H9 (cell line): ENCODE measurements at regions not wholly inside any gene's neighbourhood (a gene's known extent, or its start where the extent isn't known, plus 50 kb on each side); places are given as distances from the start of the nearest gene placed in this dataset.

Experiments used
- DNase-seq: peaks from one replicate; pipeline ENCODE4 v3.0.0-alpha.2; 2017
- H2AFZ ChIP-seq: one replicate; pipeline ENCODE4 v1.6.1; 2013; ENCODE audit warnings: mild to moderate bottlenecking, low read length, control low read depth, moderate library complexity
- H2AK5ac ChIP-seq: 2 replicates; pipeline ENCODE4 v1.6.1; 2013; ENCODE audit warnings: low read length, control low read depth, mixed read lengths; ENCODE audit not compliant: insufficient read length
- H2BK120ac ChIP-seq: one replicate; pipeline ENCODE4 v1.6.1; 2013; ENCODE audit warnings: low read depth, mild to moderate bottlenecking, low read length, control low read depth, inconsistent platforms; ENCODE audit not compliant: poor library complexity, severe bottlenecking
- H2BK12ac ChIP-seq: 2 replicates; pipeline ENCODE4 v1.6.1; 2013; ENCODE audit warnings: low read length, control low read depth, mixed read lengths, low read depth; ENCODE audit not compliant: insufficient read length
- H2BK15ac ChIP-seq: 2 replicates; pipeline ENCODE4 v1.6.1; 2013; ENCODE audit warnings: low read depth, low read length, control low read depth
- H2BK20ac ChIP-seq: one replicate; pipeline ENCODE4 v1.6.1; 2013; ENCODE audit warnings: low read depth, mild to moderate bottlenecking, low read length, control low read depth, inconsistent platforms; ENCODE audit not compliant: poor library complexity, severe bottlenecking
- H2BK5ac ChIP-seq: 2 replicates; pipeline ENCODE4 v1.6.1; 2013; ENCODE audit warnings: low read length, control low read depth, mixed read lengths; ENCODE audit not compliant: insufficient read length
- H3K14ac ChIP-seq: 2 replicates; pipeline ENCODE4 v1.6.1; 2013; ENCODE audit warnings: low read length, control low read depth; ENCODE audit not compliant: insufficient read depth
- H3K18ac ChIP-seq: 2 replicates; pipeline ENCODE4 v1.6.1; 2013; ENCODE audit warnings: low read depth, mild to moderate bottlenecking, mixed read lengths, low read length, control low read depth; ENCODE audit not compliant: insufficient read length
- H3K23ac ChIP-seq: 2 replicates; pipeline ENCODE4 v1.6.1; 2013; ENCODE audit warnings: low read length, control low read depth, mixed read lengths, low read depth; ENCODE audit not compliant: insufficient read length
- H3K23me2 ChIP-seq: 2 replicates; pipeline ENCODE4 v1.6.1; 2013; ENCODE audit warnings: low read depth, mild to moderate bottlenecking, mixed read lengths, low read length, control low read depth; ENCODE audit not compliant: insufficient read length, poor library complexity, severe bottlenecking
- H3K27ac ChIP-seq: 2 replicates; pipeline ENCODE4 v1.5.1; 2013; ENCODE audit warnings: low read length, control low read depth, mixed read lengths, low read depth; ENCODE audit not compliant: insufficient read length
- H3K27me3 ChIP-seq: 2 replicates; pipeline ENCODE4 v1.6.1; 2013; ENCODE audit warnings: low read length, control low read depth, inconsistent platforms; ENCODE audit not compliant: insufficient read depth
- H3K4ac ChIP-seq: 2 replicates; pipeline ENCODE4 v1.6.1; 2013; ENCODE audit warnings: low read depth, mild to moderate bottlenecking, control low read depth, inconsistent platforms, low read length, moderate library complexity
- H3K4me1 ChIP-seq: 2 replicates; pipeline ENCODE4 v1.6.1; 2013; ENCODE audit warnings: low read length, control low read depth, inconsistent platforms; ENCODE audit not compliant: insufficient read depth
- H3K4me2 ChIP-seq: 2 replicates; pipeline ENCODE4 v1.6.1; 2013; ENCODE audit warnings: low read length, control low read depth, mixed read lengths; ENCODE audit not compliant: insufficient read length, insufficient read depth
- H3K56ac ChIP-seq: 2 replicates; pipeline ENCODE4 v1.6.1; 2013; ENCODE audit warnings: low read depth, mild to moderate bottlenecking, mixed read lengths, low read length, control low read depth; ENCODE audit not compliant: insufficient read length
- H3K79me1 ChIP-seq: 2 replicates; pipeline ENCODE4 v1.6.1; 2013; ENCODE audit warnings: low read depth, mild to moderate bottlenecking, moderate library complexity, low read length, control low read depth, inconsistent platforms; ENCODE audit not compliant: insufficient read depth, poor library complexity, severe bottlenecking
- H3K79me2 ChIP-seq: 2 replicates; pipeline ENCODE4 v1.6.1; 2013; ENCODE audit warnings: low read length, control low read depth, inconsistent platforms; ENCODE audit not compliant: insufficient read depth
- H3K9ac ChIP-seq: 2 replicates; pipeline ENCODE4 v1.6.1; 2013; ENCODE audit warnings: low read length, control low read depth, mixed read lengths; ENCODE audit not compliant: insufficient read length; ENCODE audit errors: extremely low read depth
- H3K9me3 ChIP-seq: one replicate; pipeline ENCODE4 v1.6.1; 2013; ENCODE audit warnings: low read depth, low read length, inconsistent platforms; ENCODE audit not compliant: control insufficient read depth
- H3T11ph ChIP-seq: one replicate; pipeline ENCODE4 v1.6.1; 2013; ENCODE audit warnings: mild to moderate bottlenecking, low read length, control low read depth, inconsistent platforms
- H4K20me1 ChIP-seq: one replicate; pipeline ENCODE4 v1.6.1; 2013; ENCODE audit not compliant: control insufficient read depth, insufficient read length, insufficient read depth
- H4K5ac ChIP-seq: 2 replicates; pipeline ENCODE4 v1.6.1; 2013; ENCODE audit warnings: low read depth, mild to moderate bottlenecking, mixed read lengths, low read length, control low read depth; ENCODE audit not compliant: insufficient read length
- H4K8ac ChIP-seq: replicated peaks from 2 replicates; pipeline ENCODE4 v1.6.1; 2013; ENCODE audit warnings: low read length, control low read depth, mixed read lengths, low read depth; ENCODE audit not compliant: insufficient read length
- H4K91ac ChIP-seq: 2 replicates; pipeline ENCODE4 v1.6.1; 2013; ENCODE audit warnings: low read depth, mild to moderate bottlenecking, moderate library complexity, mixed read lengths, low read length, control low read depth; ENCODE audit not compliant: insufficient read length
- H3K27ac Mint-ChIP-seq, 3 experiments: 2 replicates in 2 of 3; 3 replicates in 1 of 3; pipeline ENCODE4 v1.8.0; 2020 to 2021; ENCODE audit warnings: mixed read lengths in 3 of 3, mild to moderate bottlenecking in 1 of 3, moderate library complexity in 1 of 3
- H3K27me3 Mint-ChIP-seq: 2 replicates; pipeline ENCODE4 v1.8.0; 2021; ENCODE audit warnings: low read depth, mild to moderate bottlenecking, moderate library complexity, mixed read lengths
- H3K36me3 Mint-ChIP-seq, 3 experiments: 2 replicates in 2 of 3; 3 replicates in 1 of 3; pipeline ENCODE4 v1.8.0; 2020 to 2021; ENCODE audit warnings: low read depth in 3 of 3, mixed read lengths in 3 of 3; ENCODE audit not compliant: insufficient read depth in 1 of 3
- H3K4me1 Mint-ChIP-seq, 2 experiments: 2 replicates each; pipeline ENCODE4 v1.8.0; 2020; ENCODE audit warnings: mixed read lengths in 2 of 2
- H3K4me3 Mint-ChIP-seq, 2 experiments: 2 replicates in 1 of 2; 3 replicates in 1 of 2; pipeline ENCODE4 v1.8.0; 2020 to 2021; ENCODE audit warnings: mild to moderate bottlenecking in 2 of 2, mixed read lengths in 2 of 2, moderate library complexity in 1 of 2
- H3K9me3 Mint-ChIP-seq, 2 experiments: 2 replicates in 1 of 2; 3 replicates in 1 of 2; pipeline ENCODE4 v1.8.0; 2020; ENCODE audit warnings: mild to moderate bottlenecking in 2 of 2, mixed read lengths in 2 of 2, moderate library complexity in 1 of 2
- WGBS: extraction: QIAGEN DNeasy Blood & Tissue Kit; methylation state at CpG from one replicate; pipeline ENCODE4 v1.1.7; 2013; ENCODE audit warnings: missing lambda C conversion rate, low lambda C conversion rate, mixed read lengths; ENCODE audit not compliant: insufficient read length; ENCODE audit errors: extremely low coverage; 5-methylcytosine and 5-hydroxymethylcytosine counted together
- TF ChIP-seq, protein P1 (sequence below): fragments of 200-600 bp; sonication (generic); conservative IDR thresholded peaks from 3 replicates; pipeline ENCODE4 v1.8.0; 2021; ENCODE audit warnings: antibody characterized with exemption, mild to moderate bottlenecking

DNA sequence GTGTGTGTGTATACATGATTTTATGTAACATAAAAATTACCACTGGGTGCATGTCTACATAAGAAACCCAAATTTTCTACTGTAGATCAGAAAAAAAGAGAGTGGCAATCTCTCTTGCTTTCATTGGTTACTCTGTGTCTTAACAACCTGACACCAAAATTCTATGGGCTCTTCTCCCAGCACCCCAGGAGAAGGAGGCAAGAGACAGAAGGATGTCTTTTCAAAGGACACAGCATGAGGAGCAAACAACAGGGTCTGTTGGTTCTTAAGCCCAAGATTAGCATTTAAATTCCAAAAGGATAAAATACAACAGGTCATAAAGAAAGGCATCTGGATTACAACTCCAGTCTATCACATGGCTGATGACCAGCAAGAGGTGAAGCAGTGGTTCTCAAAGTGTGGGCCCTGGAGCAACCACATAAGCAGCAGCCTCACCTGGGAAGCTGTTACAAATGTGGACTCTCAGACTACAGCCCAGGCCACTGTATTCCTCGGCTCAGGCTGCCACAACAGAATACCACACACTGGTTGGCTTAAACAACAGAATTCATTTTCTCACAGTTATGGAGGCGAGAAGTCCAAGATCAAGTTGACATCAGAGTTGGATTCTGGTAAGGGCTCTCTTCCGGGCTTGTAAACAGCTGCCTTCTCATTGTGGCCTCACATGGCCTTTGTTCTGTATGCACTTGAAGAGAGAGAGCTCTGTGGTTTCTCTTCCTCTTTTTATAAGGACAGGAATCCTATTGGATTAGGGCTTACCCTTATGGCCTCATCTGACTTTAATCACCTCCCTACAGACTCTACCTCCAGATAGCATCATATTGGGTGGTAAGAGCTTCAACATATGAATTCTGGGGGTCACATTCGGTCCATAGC is 79.8 kb upstream of the RNF152 start:
- DNase-seq: no peak
- Histone ChIP-seq H3K18ac (no peak overlapping the region), H3K14ac (no peak overlapping the region), H3K79me2 (no peaks in the 10 kb centered on the region), H2AK5ac (no peak overlapping the region), H2BK15ac (no peak overlapping the region), H3K9ac (no peak overlapping the region), H3K56ac (no peak overlapping the region), H3K27ac (no peak overlapping the region), H3K23ac (no peak overlapping the region), H4K8ac (no peak overlapping the region), H4K5ac (no peak overlapping the region), H2BK20ac (no peak overlapping the region), H3K4ac (no peak overlapping the region), H2AFZ (no peak overlapping the region), H4K20me1 (no peaks in the 10 kb centered on the region), H2BK5ac (no peak overlapping the region), H4K91ac (no peak overlapping the region), H3K79me1 (no peaks in the 10 kb centered on the region), H2BK120ac (no peak overlapping the region), H3K4me2 (no peak overlapping the region), H2BK12ac (no peak overlapping the region), H3K23me2 (no peaks in the 10 kb centered on the region), H3K4me1 (no peaks in the 10 kb centered on the region), H3K27me3 (no peaks in the 10 kb centered on the region), H3T11ph (no peak overlapping the region), H3K9me3 (no peaks in the 10 kb centered on the region)
- peak overlapping the region in 2 of 3 experiments; percentile 37 to 74; a peak in 3 of 7 replicates for H3K27ac Mint-ChIP-seq
- no peaks in the 10 kb centered on the region for H3K27me3 Mint-ChIP-seq
- TF ChIP-seq, protein P1, sequence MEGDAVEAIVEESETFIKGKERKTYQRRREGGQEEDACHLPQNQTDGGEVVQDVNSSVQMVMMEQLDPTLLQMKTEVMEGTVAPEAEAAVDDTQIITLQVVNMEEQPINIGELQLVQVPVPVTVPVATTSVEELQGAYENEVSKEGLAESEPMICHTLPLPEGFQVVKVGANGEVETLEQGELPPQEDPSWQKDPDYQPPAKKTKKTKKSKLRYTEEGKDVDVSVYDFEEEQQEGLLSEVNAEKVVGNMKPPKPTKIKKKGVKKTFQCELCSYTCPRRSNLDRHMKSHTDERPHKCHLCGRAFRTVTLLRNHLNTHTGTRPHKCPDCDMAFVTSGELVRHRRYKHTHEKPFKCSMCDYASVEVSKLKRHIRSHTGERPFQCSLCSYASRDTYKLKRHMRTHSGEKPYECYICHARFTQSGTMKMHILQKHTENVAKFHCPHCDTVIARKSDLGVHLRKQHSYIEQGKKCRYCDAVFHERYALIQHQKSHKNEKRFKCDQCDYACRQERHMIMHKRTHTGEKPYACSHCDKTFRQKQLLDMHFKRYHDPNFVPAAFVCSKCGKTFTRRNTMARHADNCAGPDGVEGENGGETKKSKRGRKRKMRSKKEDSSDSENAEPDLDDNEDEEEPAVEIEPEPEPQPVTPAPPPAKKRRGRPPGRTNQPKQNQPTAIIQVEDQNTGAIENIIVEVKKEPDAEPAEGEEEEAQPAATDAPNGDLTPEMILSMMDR: no peak
- H3K4me3 Mint-ChIP-seq: no peak overlapping the region
- no peaks in the 10 kb centered on the region for H3K36me3 Mint-ChIP-seq
- WGBS: no CpG with 5 or more reads among the region's 4 CpGs
- peaks cover 7 to 13% of the 10 kb centered on the region in 2 experiments for H3K4me1 Mint-ChIP-seq
- no peaks in the 10 kb centered on the region for H3K9me3 Mint-ChIP-seq
